ENCODE measurements at regions not wholly inside any gene's neighbourhood (a gene's known extent, or its start where the extent isn't known, plus 50 kb on each side); places are given as distances from the start of the nearest gene placed in this dataset.

DNA sequence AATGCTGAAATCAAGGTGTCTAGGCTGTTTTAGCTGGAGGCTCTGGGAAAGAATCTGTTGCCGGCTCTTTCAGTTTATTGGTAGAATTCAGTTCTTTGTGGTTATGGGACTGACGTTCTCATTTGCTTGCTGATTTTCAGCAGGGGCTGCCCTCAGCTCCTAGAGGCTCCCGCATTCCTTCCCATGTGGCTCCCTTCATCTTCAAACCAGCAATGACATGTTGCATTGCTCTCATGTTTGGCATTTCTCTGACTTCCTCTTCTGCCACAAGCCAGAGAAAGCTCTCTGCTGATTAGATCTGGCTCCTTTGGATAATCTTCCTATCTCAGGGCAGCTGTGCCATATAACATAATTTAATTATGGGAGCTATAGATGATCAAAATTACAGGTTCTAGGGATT lies 360.3 kb downstream of the LRRC70 start:
- Histone ChIP-seq H2BK120ac (ENCODE audit: low read depth, low read length) (no peak overlapping the region), H3K4ac (ENCODE audit: low read depth, low read length) (no peak overlapping the region), H3K9me3 (ENCODE audit: control insufficient read depth, insufficient read depth, low read length) (peaks cover 6% of the 10 kb centered on the region; the same call in 1 of the 2 replicates), H4K91ac (ENCODE audit: insufficient read depth, low read depth, low read length) (no peak overlapping the region), H3K14ac (replicated peaks; ENCODE audit: low read depth, low read length) (no peak overlapping the region), H4K20me1 (ENCODE audit: insufficient read depth, low read length) (no peaks in the 10 kb centered on the region), H3K27ac (ENCODE audit: insufficient read depth, low read length) (no peak overlapping the region), H2BK5ac (ENCODE audit: low read depth, low read length, poor library complexity, severe bottlenecking) (no peak overlapping the region), H4K5ac (ENCODE audit: low read depth, low read length) (no peak overlapping the region), H2BK20ac (ENCODE audit: low read depth, low read length) (no peak overlapping the region), H2AK9ac (replicated peaks; ENCODE audit: low read depth, low read length, poor library complexity) (no peak overlapping the region), H2AFZ (replicated peaks; ENCODE audit: low read length, poor library complexity) (no peak overlapping the region), H2BK15ac (ENCODE audit: low read depth, low read length) (no peak overlapping the region), H4K8ac (ENCODE audit: low read depth in 2 of 2, low read length in 2 of 2) (no peak overlapping the region), H3K23ac (ENCODE audit: low read depth, low read length) (no peak overlapping the region), H3K9me1 (ENCODE audit: insufficient read depth, low read length) (no peaks in the 10 kb centered on the region), H3K79me1 (ENCODE audit: low read depth in 1 of 2, low read length in 2 of 2) (no peaks in the 10 kb centered on the region), H3K4me3 (ENCODE audit: insufficient read depth, low read depth, low read length) (no peak overlapping the region), H3K36me3 (ENCODE audit: control insufficient read depth, insufficient read depth, low read length) (no peaks in the 10 kb centered on the region), H3K4me2 (ENCODE audit: low read depth, low read length) (no peak overlapping the region), H3K56ac (ENCODE audit: extremely low read depth, insufficient read depth, low read length) (no peak overlapping the region), H2AK5ac (ENCODE audit: low read depth, low read length) (no peak overlapping the region), H3K9ac (ENCODE audit: low read depth, low read length) (no peak overlapping the region), H3K18ac (ENCODE audit: low read depth, low read length) (no peak overlapping the region), H3K27me3 (ENCODE audit: control insufficient read depth, insufficient read depth, low read length) (no peaks in the 10 kb centered on the region), H3K4me1 (ENCODE audit: control insufficient read depth, insufficient read depth, low read length) (no peaks in the 10 kb centered on the region)
- no TSS peak for BruUV-seq (replicated peaks)
- no peak for ATAC-seq (ENCODE audit: low read depth)
- TF ChIP-seq MXI1 (IDR thresholded peaks at IDR 0.05; ENCODE audit: borderline replicate concordance, low read depth, low read length), result no peak
- TF ChIP-seq, protein P1, sequence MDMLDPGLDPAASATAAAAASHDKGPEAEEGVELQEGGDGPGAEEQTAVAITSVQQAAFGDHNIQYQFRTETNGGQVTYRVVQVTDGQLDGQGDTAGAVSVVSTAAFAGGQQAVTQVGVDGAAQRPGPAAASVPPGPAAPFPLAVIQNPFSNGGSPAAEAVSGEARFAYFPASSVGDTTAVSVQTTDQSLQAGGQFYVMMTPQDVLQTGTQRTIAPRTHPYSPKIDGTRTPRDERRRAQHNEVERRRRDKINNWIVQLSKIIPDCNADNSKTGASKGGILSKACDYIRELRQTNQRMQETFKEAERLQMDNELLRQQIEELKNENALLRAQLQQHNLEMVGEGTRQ (IDR thresholded peaks at IDR 0.05; ENCODE audit: low read depth, low read length), result no peak
- TF ChIP-seq MAZ (IDR thresholded peaks at IDR 0.05; ENCODE audit: borderline replicate concordance, low read depth, low read length), result no peak
- TF ChIP-seq RFX5 (IDR thresholded peaks at IDR 0.05; ENCODE audit: low read depth, low read length), result no peak
- TF ChIP-seq SMC3 (IDR thresholded peaks at IDR 0.05; ENCODE audit: low read depth, low read length), result no peak
- TF ChIP-seq FOS (IDR thresholded peaks at IDR 0.05; ENCODE audit: low read depth, low read length), result no peak
- DNase-seq, result no peak
- CTCF ChIA-PET, result interaction anchor here (0.6 kb wide), 1 partner anchor 1575 kb away, joined by 3 read pairs; no protein-coding TSS in a partner anchor
- POLR2A ChIA-PET (ENCODE audit: unreplicated experiment), result no interaction called here
- WGBS, 2 experiments (ENCODE audit: extremely low coverage in 2 of 2, insufficient read length in 1 of 2), result 14% methylated on average over 1 of the region's 3 CpGs; no CpG with 5 or more reads in 1 of the 2 experiments
- dilution Hi-C loops (cut with HindIII; ENCODE audit: low sequenced_read_pairs, unreplicated experiment), result no loop called here
- intact Hi-C loops (cut with micrococcal nuclease), result no loop called here
- in situ Hi-C loops (cut with MboI; ENCODE audit: low sequenced_read_pairs), result no loop called here

Data from IMR-90 (cell line).